IMR-90 (cell line): ENCODE measurements at regions not wholly inside any gene's neighbourhood (a gene's known extent, or its start where the extent isn't known, plus 50 kb on each side); places are given as distances from the start of the nearest gene placed in this dataset.

ENCODE experiments used
- ATAC-seq: fragments of 200-7000 bp; cut with Tn5 transposase; 2 replicates; pipeline ENCODE4 v1.9.1; 2020; ENCODE audit warnings: low read depth, mild to moderate bottlenecking, moderate library complexity
- BruUV-seq: library from RNA; stranded (reverse); fragments of 400-500 nt; replicated peaks from 2 replicates; lab custom pipeline; 2021; lab: Mats Ljungman, UMichigan
- CTCF ChIA-PET: fragments of 300-600 bp; formaldehyde crosslinking; extraction: SDS; loops from one replicate; lab custom pipeline; 2021; ENCODE audit warnings: antibody characterized with exemption; lab: Yijun Ruan, JAX
- POLR2A ChIA-PET: fragments of 300-600 bp; sonication (Branson Sonifier 250); formaldehyde crosslinking; loops from one replicate; lab custom pipeline; 2022; ENCODE audit warnings: antibody characterized with exemption; ENCODE audit not compliant: unreplicated experiment; lab: Charles Lee
- DNase-seq: peaks from one replicate; pipeline ENCODE4 v3.0.0; 2013
- H2AFZ ChIP-seq: replicated peaks from 2 replicates; pipeline ENCODE3; 2013; ENCODE audit warnings: low read length, mild to moderate bottlenecking; ENCODE audit not compliant: poor library complexity
- H2AK5ac ChIP-seq: 2 replicates; pipeline ENCODE4 v1.6.1; 2013; ENCODE audit warnings: low read depth, low read length, inconsistent platforms
- H2AK9ac ChIP-seq: replicated peaks from 2 replicates; pipeline ENCODE3; 2013; ENCODE audit warnings: mild to moderate bottlenecking, low read depth, low read length, moderate library complexity; ENCODE audit not compliant: poor library complexity
- H2BK120ac ChIP-seq: 2 replicates; pipeline ENCODE4 v1.6.1; 2013; ENCODE audit warnings: low read depth, low read length, inconsistent platforms
- H2BK15ac ChIP-seq: 3 replicates; pipeline ENCODE4 v1.6.1; 2013; ENCODE audit warnings: low read depth, low read length, inconsistent platforms
- H2BK20ac ChIP-seq: 2 replicates; pipeline ENCODE4 v1.6.1; 2013; ENCODE audit warnings: low read depth, mild to moderate bottlenecking, inconsistent platforms, low read length, moderate library complexity
- H2BK5ac ChIP-seq: 2 replicates; pipeline ENCODE4 v1.6.1; 2013; ENCODE audit warnings: mild to moderate bottlenecking, low read depth, low read length, inconsistent platforms; ENCODE audit not compliant: poor library complexity, severe bottlenecking
- H3K14ac ChIP-seq: replicated peaks from 2 replicates; pipeline ENCODE4 v1.6.1; 2013; ENCODE audit warnings: low read depth, low read length, inconsistent platforms
- H3K18ac ChIP-seq: 2 replicates; pipeline ENCODE4 v1.6.1; 2013; ENCODE audit warnings: low read depth, low read length, control low read depth
- H3K23ac ChIP-seq: 2 replicates; pipeline ENCODE4 v1.6.1; 2013; ENCODE audit warnings: low read depth, low read length, inconsistent platforms
- H3K27ac ChIP-seq: 2 replicates; pipeline ENCODE4 v1.5.1; 2013; ENCODE audit warnings: mild to moderate bottlenecking, control low read depth, low read length; ENCODE audit not compliant: insufficient read depth
- H3K27me3 ChIP-seq: 2 replicates; pipeline ENCODE4 v1.6.1; 2013; ENCODE audit warnings: low read length; ENCODE audit not compliant: control insufficient read depth, insufficient read depth
- H3K36me3 ChIP-seq: 2 replicates; pipeline ENCODE4 v1.6.1; 2013; ENCODE audit warnings: low read length, mixed read lengths; ENCODE audit not compliant: control insufficient read depth, insufficient read depth
- H3K4ac ChIP-seq: 2 replicates; pipeline ENCODE4 v1.6.1; 2013; ENCODE audit warnings: low read depth, low read length, inconsistent platforms
- H3K4me1 ChIP-seq: 2 replicates; pipeline ENCODE4 v1.6.1; 2013; ENCODE audit warnings: low read length, mixed read lengths; ENCODE audit not compliant: control insufficient read depth, insufficient read depth
- H3K4me2 ChIP-seq: 2 replicates; pipeline ENCODE4 v1.6.1; 2013; ENCODE audit warnings: low read depth, mild to moderate bottlenecking, control low read depth, low read length, moderate library complexity
- H3K4me3 ChIP-seq: 2 replicates; pipeline ENCODE4 v1.5.1; 2013; ENCODE audit warnings: low read depth, mild to moderate bottlenecking, control low read depth, low read length, moderate library complexity; ENCODE audit not compliant: insufficient read depth
- H3K56ac ChIP-seq: 2 replicates; pipeline ENCODE4 v1.6.1; 2013; ENCODE audit warnings: low read length, inconsistent platforms; ENCODE audit not compliant: insufficient read depth; ENCODE audit errors: extremely low read depth
- H3K79me1 ChIP-seq, 2 experiments: 2 replicates each; pipeline ENCODE4 v1.6.1; 2013; ENCODE audit warnings: low read length in 2 of 2, inconsistent platforms in 1 of 2, low read depth in 1 of 2
- H3K9ac ChIP-seq: 2 replicates; pipeline ENCODE4 v1.6.1; 2013; ENCODE audit warnings: low read depth, low read length, control low read depth
- H3K9me1 ChIP-seq: 2 replicates; pipeline ENCODE4 v1.6.1; 2013; ENCODE audit warnings: low read length, inconsistent platforms; ENCODE audit not compliant: insufficient read depth
- H3K9me3 ChIP-seq: 2 replicates; pipeline ENCODE4 v1.6.1; 2013; ENCODE audit warnings: low read length; ENCODE audit not compliant: control insufficient read depth, insufficient read depth
- H4K20me1 ChIP-seq: 2 replicates; pipeline ENCODE4 v1.6.1; 2013; ENCODE audit warnings: low read length, inconsistent platforms; ENCODE audit not compliant: insufficient read depth
- H4K5ac ChIP-seq: 2 replicates; pipeline ENCODE4 v1.6.1; 2013; ENCODE audit warnings: mild to moderate bottlenecking, low read depth, low read length, control low read depth
- H4K8ac ChIP-seq, 2 experiments: 2 replicates each; pipeline ENCODE4 v1.6.1; 2013; ENCODE audit warnings: low read depth in 2 of 2, low read length in 2 of 2, control low read depth in 1 of 2, inconsistent platforms in 1 of 2
- H4K91ac ChIP-seq: 2 replicates; pipeline ENCODE4 v1.6.1; 2013; ENCODE audit warnings: low read depth, low read length, inconsistent platforms; ENCODE audit not compliant: insufficient read depth
- FOS ChIP-seq: fragments of 150-350 bp; IDR thresholded peaks from 2 replicates; pipeline ENCODE4 v1.6.1; 2016; ENCODE audit warnings: low read depth, low read length
- MAFK ChIP-seq: IDR thresholded peaks from 2 replicates; pipeline ENCODE4 v1.6.1; 2012; ENCODE audit warnings: low read depth, low read length, improper control_type of control experiment
- MAZ ChIP-seq: IDR thresholded peaks from 2 replicates; pipeline ENCODE4 v1.6.1; 2012; ENCODE audit warnings: low read depth, mild to moderate bottlenecking, low read length, improper control_type of control experiment, moderate library complexity, borderline replicate concordance
- MXI1 ChIP-seq: IDR thresholded peaks from 2 replicates; pipeline ENCODE4 v1.6.1; 2012; ENCODE audit warnings: low read depth, mild to moderate bottlenecking, low read length, moderate library complexity, borderline replicate concordance
- NFE2L2 ChIP-seq: fragments of 150-350 bp; IDR thresholded peaks from 2 replicates; pipeline ENCODE4 v1.6.1; 2016; ENCODE audit warnings: low read depth, mild to moderate bottlenecking, low read length
- POLR2A ChIP-seq: IDR thresholded peaks from 2 replicates; pipeline ENCODE4 v1.6.1; 2012; ENCODE audit warnings: mild to moderate bottlenecking, low read depth, low read length
- RAD21 ChIP-seq: IDR thresholded peaks from 2 replicates; pipeline ENCODE4 v1.6.1; 2012; ENCODE audit warnings: low read length, improper control_type of control experiment
- RCOR1 ChIP-seq: IDR thresholded peaks from 2 replicates; pipeline ENCODE4 v1.6.1; 2012; ENCODE audit warnings: mild to moderate bottlenecking, low read length, improper control_type of control experiment; ENCODE audit not compliant: insufficient replicate concordance
- RFX5 ChIP-seq: IDR thresholded peaks from 2 replicates; pipeline ENCODE4 v1.8.0; 2012; ENCODE audit warnings: low read depth, mild to moderate bottlenecking, low read length, moderate library complexity
- SMC3 ChIP-seq: fragments of 150-350 bp; IDR thresholded peaks from 2 replicates; pipeline ENCODE4 v1.6.1; 2016; ENCODE audit warnings: low read depth, mild to moderate bottlenecking, antibody characterized with exemption, low read length, moderate library complexity
- WGBS, 2 experiments: methylation state at CpG; one replicate each; pipeline versions ENCODE4 v1.1.5 to v1.1.7; 2013; ENCODE audit warnings: missing lambda C conversion rate in 2 of 2; ENCODE audit not compliant: insufficient read length in 1 of 2; ENCODE audit errors: extremely low coverage in 2 of 2; 5-methylcytosine and 5-hydroxymethylcytosine counted together
- dilution Hi-C: fragments of 300-500 bp; cut with HindIII; formaldehyde crosslinking; loops from one replicate; pipeline ENCODE4 v1.14.3; 2018; ENCODE audit warnings: low sequenced_read_pairs; ENCODE audit not compliant: unreplicated experiment
- in situ Hi-C: fragments of 300-500 bp; cut with MboI; formaldehyde crosslinking; loops from 3 replicates; pipeline ENCODE4 v1.14.3; 2019; ENCODE audit warnings: low sequenced_read_pairs, inconsistent platforms, mixed read lengths
- intact Hi-C: fragments of 100-400 bp; cut with micrococcal nuclease; formaldehyde crosslinking; loops from 2 replicates; pipeline ENCODE4 v1.10.0; 2022
- TF ChIP-seq, protein P1 (sequence below): fragments of 150-350 bp; IDR thresholded peaks from 2 replicates; pipeline ENCODE4 v1.6.1; 2016; ENCODE audit warnings: low read depth, mild to moderate bottlenecking, low read length, moderate library complexity, borderline replicate concordance
- TF ChIP-seq, protein P2 (sequence below): conservative IDR thresholded peaks from 2 replicates; pipeline ENCODE4 v1.5.1; 2012; ENCODE audit warnings: mild to moderate bottlenecking, low read depth, low read length, improper control_type of control experiment
- TF ChIP-seq, protein P3 (sequence below): fragments of 150-350 bp; IDR thresholded peaks from 2 replicates; pipeline ENCODE4 v1.6.1; 2017; ENCODE audit warnings: mild to moderate bottlenecking, antibody characterized with exemption, low read length, low read depth

DNA sequence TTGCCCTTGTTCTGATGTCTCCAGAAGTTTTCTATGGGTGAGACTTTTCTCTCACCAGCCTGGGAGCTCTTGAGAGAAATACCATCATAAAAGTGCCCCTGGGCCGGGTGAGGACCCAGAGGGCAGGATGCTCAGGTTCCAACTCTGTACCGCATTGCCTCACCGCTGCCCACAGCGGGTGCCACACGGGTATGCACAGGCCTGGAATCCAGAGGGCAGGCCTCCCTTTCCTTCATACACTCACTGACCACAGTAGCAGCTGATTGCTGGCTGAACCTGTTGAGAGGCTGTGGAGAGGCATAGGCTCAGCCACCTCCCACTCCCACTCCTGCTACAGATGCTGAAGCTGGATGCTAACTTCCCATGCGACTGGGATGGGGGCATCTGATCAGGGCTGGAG is 293.8 kb downstream of the CYP26B1 start:
- no peak overlapping the region for H3K14ac ChIP-seq
- H2AK9ac ChIP-seq, result no peak overlapping the region
- H3K9me3 ChIP-seq, result peaks cover 2% of the 10 kb centered on the region
- no peak overlapping the region for H3K56ac ChIP-seq
- H3K4me2 ChIP-seq, result no peak overlapping the region
- H3K18ac ChIP-seq, result no peak overlapping the region
- no peak for DNase-seq
- H2BK120ac ChIP-seq, result no peak overlapping the region
- WGBS, 2 experiments, result no CpG with 5 or more reads among the region's 6 CpGs
- in situ Hi-C loops (no loop called here), dilution Hi-C loops (no loop called here), intact Hi-C loops (no loop called here)
- H3K36me3 ChIP-seq, result no peaks in the 10 kb centered on the region
- CTCF ChIA-PET, result no interaction called here
- no peak overlapping the region for H2AK5ac ChIP-seq
- no peak overlapping the region for H3K23ac ChIP-seq
- no peak overlapping the region for H4K8ac ChIP-seq
- no peak overlapping the region for H3K9ac ChIP-seq
- BruUV-seq, result no TSS peak
- no peaks in the 10 kb centered on the region for H4K20me1 ChIP-seq
- TF ChIP-seq FOS (no peak), RCOR1 (no peak), RAD21 (no peak), NFE2L2 (no peak), SMC3 (no peak), RFX5 (no peak), MXI1 (no peak), MAZ (no peak), POLR2A (no peak), MAFK (no peak)
- TF ChIP-seq, protein P1, sequence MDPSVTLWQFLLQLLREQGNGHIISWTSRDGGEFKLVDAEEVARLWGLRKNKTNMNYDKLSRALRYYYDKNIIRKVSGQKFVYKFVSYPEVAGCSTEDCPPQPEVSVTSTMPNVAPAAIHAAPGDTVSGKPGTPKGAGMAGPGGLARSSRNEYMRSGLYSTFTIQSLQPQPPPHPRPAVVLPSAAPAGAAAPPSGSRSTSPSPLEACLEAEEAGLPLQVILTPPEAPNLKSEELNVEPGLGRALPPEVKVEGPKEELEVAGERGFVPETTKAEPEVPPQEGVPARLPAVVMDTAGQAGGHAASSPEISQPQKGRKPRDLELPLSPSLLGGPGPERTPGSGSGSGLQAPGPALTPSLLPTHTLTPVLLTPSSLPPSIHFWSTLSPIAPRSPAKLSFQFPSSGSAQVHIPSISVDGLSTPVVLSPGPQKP, result no peak
- TF ChIP-seq, protein P2, sequence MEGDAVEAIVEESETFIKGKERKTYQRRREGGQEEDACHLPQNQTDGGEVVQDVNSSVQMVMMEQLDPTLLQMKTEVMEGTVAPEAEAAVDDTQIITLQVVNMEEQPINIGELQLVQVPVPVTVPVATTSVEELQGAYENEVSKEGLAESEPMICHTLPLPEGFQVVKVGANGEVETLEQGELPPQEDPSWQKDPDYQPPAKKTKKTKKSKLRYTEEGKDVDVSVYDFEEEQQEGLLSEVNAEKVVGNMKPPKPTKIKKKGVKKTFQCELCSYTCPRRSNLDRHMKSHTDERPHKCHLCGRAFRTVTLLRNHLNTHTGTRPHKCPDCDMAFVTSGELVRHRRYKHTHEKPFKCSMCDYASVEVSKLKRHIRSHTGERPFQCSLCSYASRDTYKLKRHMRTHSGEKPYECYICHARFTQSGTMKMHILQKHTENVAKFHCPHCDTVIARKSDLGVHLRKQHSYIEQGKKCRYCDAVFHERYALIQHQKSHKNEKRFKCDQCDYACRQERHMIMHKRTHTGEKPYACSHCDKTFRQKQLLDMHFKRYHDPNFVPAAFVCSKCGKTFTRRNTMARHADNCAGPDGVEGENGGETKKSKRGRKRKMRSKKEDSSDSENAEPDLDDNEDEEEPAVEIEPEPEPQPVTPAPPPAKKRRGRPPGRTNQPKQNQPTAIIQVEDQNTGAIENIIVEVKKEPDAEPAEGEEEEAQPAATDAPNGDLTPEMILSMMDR, result no peak
- TF ChIP-seq, protein P3, sequence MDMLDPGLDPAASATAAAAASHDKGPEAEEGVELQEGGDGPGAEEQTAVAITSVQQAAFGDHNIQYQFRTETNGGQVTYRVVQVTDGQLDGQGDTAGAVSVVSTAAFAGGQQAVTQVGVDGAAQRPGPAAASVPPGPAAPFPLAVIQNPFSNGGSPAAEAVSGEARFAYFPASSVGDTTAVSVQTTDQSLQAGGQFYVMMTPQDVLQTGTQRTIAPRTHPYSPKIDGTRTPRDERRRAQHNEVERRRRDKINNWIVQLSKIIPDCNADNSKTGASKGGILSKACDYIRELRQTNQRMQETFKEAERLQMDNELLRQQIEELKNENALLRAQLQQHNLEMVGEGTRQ, result no peak
- H3K27ac ChIP-seq, result no peak overlapping the region
- no peak overlapping the region for H2AFZ ChIP-seq
- H4K91ac ChIP-seq, result no peak overlapping the region
- no peaks in the 10 kb centered on the region for H3K4me1 ChIP-seq
- H3K4me3 ChIP-seq, result no peak overlapping the region
- no peak overlapping the region for H2BK15ac ChIP-seq
- POLR2A ChIA-PET, result no interaction called here
- H3K27me3 ChIP-seq, result peaks cover 37% of the 10 kb centered on the region
- H3K9me1 ChIP-seq, result no peaks in the 10 kb centered on the region
- ATAC-seq, result no peak
- H3K4ac ChIP-seq, result no peak overlapping the region
- no peak overlapping the region for H2BK5ac ChIP-seq
- no peak overlapping the region for H4K5ac ChIP-seq
- H2BK20ac ChIP-seq, result no peak overlapping the region
- H3K79me1 ChIP-seq, result no peaks in the 10 kb centered on the region
